ENCODE measurements at regions not wholly inside any gene's neighbourhood (a gene's known extent, or its start where the extent isn't known, plus 50 kb on each side); places are given as distances from the start of the nearest gene placed in this dataset.

DNA sequence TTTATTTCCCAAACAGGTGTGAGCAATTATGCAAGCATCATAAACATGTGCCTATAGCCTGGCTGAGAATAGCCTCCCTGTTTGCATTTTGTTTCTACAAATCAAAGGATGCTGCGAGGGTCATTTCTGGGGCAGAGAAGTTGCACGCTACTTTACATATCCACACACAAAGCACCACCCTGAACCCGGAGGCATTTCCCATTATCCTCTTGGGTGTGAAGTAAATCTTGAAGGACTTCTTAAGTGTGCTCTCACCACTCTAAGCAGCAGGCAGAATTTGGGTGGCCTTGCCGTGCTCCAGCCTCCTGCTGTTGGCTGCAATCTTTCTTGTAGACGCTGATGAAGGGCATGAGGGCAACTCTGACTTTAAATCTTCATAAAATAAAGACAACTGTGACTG is 124.0 kb upstream of the TLE4 start:
- Mint-ChIP-seq H3K4me1 (no peaks in the 10 kb centered on the region), H3K27ac (ENCODE audit: low read depth) (no peak overlapping the region), H3K36me3 (ENCODE audit: insufficient read depth) (no peaks in the 10 kb centered on the region), H3K4me3 (no peak overlapping the region), H3K9me3 (peaks cover 6% of the 10 kb centered on the region), H3K27me3 (peaks cover 9% of the 10 kb centered on the region)
- ATAC-seq (replicated peaks; ENCODE audit: extremely low read depth, poor library complexity, severe bottlenecking) (no peak), DNase-seq (ENCODE audit: low spot score in 2 of 2) (no peak)

DNA sequence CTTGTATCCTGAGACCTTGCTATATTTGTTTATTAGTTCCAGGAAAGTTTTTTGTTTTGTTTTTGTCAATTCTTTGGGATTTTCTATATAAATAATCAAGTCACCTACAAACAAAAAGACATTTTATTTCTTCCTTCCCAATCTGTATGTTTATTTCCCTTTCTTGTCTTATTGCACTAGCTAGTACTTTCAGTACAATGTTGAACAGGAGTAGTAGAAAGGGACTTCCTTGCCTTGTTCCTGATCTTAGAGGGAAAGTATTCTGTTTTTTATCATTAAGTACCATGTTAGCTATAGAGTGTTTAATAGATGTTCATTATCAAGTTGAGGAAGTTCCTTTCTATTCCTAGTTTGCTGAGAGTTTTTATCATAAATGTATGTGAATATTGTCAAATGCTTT is 119.5 kb upstream of the TLE4 start:
- Mint-ChIP-seq H3K27me3 (peaks cover 4% of the 10 kb centered on the region), H3K4me1 (no peaks in the 10 kb centered on the region), H3K36me3 (ENCODE audit: insufficient read depth) (no peaks in the 10 kb centered on the region), H3K27ac (ENCODE audit: low read depth) (no peak overlapping the region), H3K9me3 (peaks cover 6% of the 10 kb centered on the region), H3K4me3 (no peak overlapping the region)
- ATAC-seq (replicated peaks; ENCODE audit: extremely low read depth, poor library complexity, severe bottlenecking) (no peak), DNase-seq (ENCODE audit: low spot score in 2 of 2) (no peak)

DNA sequence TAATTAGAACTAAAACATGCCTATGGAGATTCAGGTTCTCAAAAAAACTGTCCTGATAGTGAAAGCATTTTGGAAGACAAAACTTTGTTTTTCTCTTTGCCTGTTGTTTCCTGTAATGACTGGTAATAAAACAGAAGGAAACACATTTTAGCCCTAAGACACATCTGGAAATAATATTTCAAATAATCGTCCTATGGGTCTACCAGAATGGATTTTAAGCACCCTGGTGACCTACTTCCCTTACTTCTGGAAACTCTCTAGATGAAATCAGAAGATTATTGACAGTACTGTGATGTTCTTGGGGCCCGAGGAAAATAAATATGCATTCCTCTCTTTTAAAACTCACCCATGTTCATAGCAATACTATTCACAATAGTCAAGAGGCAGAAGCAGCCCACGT is 110.1 kb upstream of the TLE4 start:
- DNase-seq (ENCODE audit: low spot score in 2 of 2) (no peak), ATAC-seq (replicated peaks; ENCODE audit: extremely low read depth, poor library complexity, severe bottlenecking) (no peak)
- Mint-ChIP-seq H3K9me3 (no peaks in the 10 kb centered on the region), H3K36me3 (ENCODE audit: insufficient read depth) (no peaks in the 10 kb centered on the region), H3K4me1 (no peaks in the 10 kb centered on the region), H3K27me3 (peaks cover 25% of the 10 kb centered on the region), H3K4me3 (no peak overlapping the region), H3K27ac (ENCODE audit: low read depth) (no peak overlapping the region)

DNA sequence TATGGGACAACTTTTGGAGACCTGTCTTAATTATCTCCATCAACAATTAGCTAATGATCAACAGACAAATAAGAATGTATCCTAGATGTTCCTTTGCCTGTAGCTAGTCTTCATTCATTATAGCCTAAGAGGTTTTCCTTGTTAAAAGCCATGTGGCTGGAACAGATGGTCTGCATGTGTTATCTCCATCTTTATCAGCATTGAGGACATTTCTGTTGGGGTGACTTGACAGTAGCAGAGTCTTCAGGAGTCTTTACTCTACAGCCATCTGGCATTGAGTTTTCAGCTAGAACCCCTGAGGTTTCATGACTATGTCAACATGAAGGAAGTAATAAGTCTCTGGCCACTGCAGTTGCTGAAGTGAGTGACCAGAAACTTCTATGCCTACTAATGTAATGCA is 106.6 kb upstream of the TLE4 start:
- no peak overlapping the region for H3K27ac Mint-ChIP-seq (ENCODE audit: low read depth)
- no peaks in the 10 kb centered on the region for H3K27me3 Mint-ChIP-seq
- H3K36me3 Mint-ChIP-seq (ENCODE audit: insufficient read depth), result no peaks in the 10 kb centered on the region
- ATAC-seq (replicated peaks; ENCODE audit: extremely low read depth, poor library complexity, severe bottlenecking), result no peak
- no peaks in the 10 kb centered on the region for H3K9me3 Mint-ChIP-seq
- H3K4me3 Mint-ChIP-seq, result no peak overlapping the region
- H3K4me1 Mint-ChIP-seq, result no peaks in the 10 kb centered on the region
- DNase-seq (ENCODE audit: low spot score in 2 of 2), result no peak

DNA sequence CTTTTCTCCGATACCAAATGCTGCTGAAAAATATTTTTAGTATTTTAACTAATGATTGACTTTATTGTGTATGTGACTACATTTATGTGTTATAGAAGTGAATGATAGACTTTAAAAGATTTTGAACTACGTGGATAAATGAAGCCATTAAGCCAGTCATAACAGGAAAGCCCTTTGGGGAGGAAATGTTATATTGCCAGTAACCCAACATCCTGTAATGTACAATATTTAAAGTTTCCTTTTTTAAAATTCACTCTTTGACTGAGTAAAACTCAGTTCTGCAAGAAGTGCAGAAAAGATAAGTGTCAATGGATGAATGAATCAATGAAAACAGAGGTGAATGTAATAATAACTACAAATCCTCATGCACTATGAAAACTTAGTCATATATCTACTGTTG is 102.6 kb upstream of the TLE4 start:
- DNase-seq (ENCODE audit: low spot score in 2 of 2), result no peak
- no peak overlapping the region for H3K27ac Mint-ChIP-seq (ENCODE audit: low read depth)
- no peaks in the 10 kb centered on the region for H3K9me3 Mint-ChIP-seq
- H3K36me3 Mint-ChIP-seq (ENCODE audit: insufficient read depth), result no peaks in the 10 kb centered on the region
- H3K4me3 Mint-ChIP-seq, result no peak overlapping the region
- no peaks in the 10 kb centered on the region for H3K27me3 Mint-ChIP-seq
- no peaks in the 10 kb centered on the region for H3K4me1 Mint-ChIP-seq
- ATAC-seq (replicated peaks; ENCODE audit: extremely low read depth, poor library complexity, severe bottlenecking), result no peak

DNA sequence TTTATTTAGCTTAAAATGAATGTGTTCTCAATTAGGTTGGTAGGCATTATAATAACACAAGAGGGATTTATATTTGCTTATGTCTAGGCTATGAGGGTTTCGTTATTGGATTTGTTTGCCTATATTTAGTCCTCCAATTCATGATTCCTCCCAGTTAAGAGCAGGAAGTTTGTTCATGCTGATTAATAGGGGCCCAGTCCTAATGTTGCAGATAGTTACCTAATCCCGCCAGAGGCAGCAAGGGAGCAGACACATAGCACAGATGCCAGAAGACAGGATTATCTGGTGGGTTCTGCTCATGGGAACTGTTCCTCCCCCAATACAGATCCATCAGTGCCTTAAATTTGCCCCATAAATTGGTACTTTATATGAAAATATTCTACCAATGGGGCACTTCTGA is 100.8 kb upstream of the TLE4 start:
- no peak for ATAC-seq (replicated peaks; ENCODE audit: extremely low read depth, poor library complexity, severe bottlenecking)
- Mint-ChIP-seq H3K27me3 (no peaks in the 10 kb centered on the region), H3K4me1 (no peaks in the 10 kb centered on the region), H3K36me3 (ENCODE audit: insufficient read depth) (no peaks in the 10 kb centered on the region), H3K9me3 (no peaks in the 10 kb centered on the region), H3K27ac (ENCODE audit: low read depth) (no peak overlapping the region), H3K4me3 (no peak overlapping the region)
- no peak for DNase-seq (ENCODE audit: low spot score in 2 of 2)

DNA sequence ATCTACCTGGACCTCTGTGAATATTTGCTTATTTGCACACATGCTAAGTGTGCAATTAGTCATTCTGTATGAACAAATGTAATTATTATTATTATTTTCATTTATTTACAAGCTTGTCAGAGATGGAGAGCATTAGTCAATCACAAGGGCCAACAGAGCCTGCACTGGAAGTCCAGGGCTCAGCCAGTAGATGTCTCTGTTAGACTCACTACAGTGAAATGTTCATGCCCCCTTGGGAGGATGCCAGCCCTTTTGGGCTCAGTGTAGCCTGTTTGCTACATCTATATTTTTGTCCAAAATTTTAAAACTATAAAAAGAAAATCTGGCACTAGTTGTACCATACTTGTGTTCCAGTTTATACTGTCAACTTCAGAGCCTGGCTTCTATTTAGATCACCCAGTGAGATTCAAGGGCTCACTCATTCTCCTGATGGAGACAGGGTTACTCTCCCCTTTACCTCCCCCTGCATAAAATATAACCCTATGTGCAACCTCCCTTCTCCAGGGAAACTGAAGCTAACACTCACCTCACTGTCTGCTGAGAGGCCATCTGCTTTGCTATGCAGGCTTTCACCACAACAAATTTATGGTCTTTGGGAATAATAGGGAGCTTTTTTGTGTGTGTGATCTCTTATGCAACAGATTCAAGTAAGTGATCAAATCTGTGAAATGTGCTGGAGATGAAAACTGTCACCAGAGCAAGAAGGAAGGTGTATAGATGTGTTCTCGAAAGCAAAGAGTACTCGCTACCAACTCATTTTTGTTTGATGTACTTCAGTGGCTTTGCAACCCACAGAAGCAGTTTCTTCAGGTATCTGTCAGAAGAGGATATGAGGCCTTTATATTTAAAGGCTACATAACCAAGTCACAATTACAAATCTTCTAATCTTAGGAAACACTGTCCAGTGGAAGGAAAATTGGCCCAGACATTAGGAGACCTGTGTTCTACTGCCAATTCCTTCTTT is 99.9 kb upstream of the TLE4 start:
- no peak for DNase-seq (ENCODE audit: low spot score in 2 of 2)
- Mint-ChIP-seq H3K4me1 (no peaks in the 10 kb centered on the region), H3K27me3 (no peaks in the 10 kb centered on the region), H3K4me3 (no peak overlapping the region), H3K27ac (ENCODE audit: low read depth) (no peak overlapping the region), H3K9me3 (no peaks in the 10 kb centered on the region), H3K36me3 (ENCODE audit: insufficient read depth) (no peaks in the 10 kb centered on the region)
- ATAC-seq (replicated peaks; ENCODE audit: extremely low read depth, poor library complexity, severe bottlenecking), result no peak

DNA sequence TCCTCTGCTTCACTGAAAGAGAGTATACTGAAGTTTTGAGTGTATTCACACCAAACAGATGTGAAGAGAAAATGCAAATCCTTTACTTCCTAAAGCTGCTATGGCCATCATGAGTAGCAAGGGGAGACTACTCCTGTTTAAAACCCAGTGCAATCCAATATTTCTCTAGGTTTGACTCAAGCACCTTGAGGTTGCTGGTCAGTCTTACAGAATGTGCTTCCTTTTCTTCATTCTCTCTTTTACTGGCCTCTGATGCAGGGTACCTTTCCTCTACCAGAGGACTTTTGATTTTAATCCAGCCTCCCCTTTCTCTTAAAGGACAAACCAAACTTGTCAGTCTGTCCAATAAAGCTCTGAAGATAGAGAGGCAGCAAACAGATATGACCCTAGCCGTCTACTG is 98.1 kb upstream of the TLE4 start:
- no peaks in the 10 kb centered on the region for H3K36me3 Mint-ChIP-seq (ENCODE audit: insufficient read depth)
- no peak overlapping the region for H3K27ac Mint-ChIP-seq (ENCODE audit: low read depth)
- H3K9me3 Mint-ChIP-seq, result no peaks in the 10 kb centered on the region
- ATAC-seq (replicated peaks; ENCODE audit: extremely low read depth, poor library complexity, severe bottlenecking), result no peak
- peaks cover 5% of the 10 kb centered on the region for H3K4me1 Mint-ChIP-seq
- no peak overlapping the region for H3K4me3 Mint-ChIP-seq
- no peak for DNase-seq (ENCODE audit: low spot score in 2 of 2)
- H3K27me3 Mint-ChIP-seq, result no peaks in the 10 kb centered on the region

DNA sequence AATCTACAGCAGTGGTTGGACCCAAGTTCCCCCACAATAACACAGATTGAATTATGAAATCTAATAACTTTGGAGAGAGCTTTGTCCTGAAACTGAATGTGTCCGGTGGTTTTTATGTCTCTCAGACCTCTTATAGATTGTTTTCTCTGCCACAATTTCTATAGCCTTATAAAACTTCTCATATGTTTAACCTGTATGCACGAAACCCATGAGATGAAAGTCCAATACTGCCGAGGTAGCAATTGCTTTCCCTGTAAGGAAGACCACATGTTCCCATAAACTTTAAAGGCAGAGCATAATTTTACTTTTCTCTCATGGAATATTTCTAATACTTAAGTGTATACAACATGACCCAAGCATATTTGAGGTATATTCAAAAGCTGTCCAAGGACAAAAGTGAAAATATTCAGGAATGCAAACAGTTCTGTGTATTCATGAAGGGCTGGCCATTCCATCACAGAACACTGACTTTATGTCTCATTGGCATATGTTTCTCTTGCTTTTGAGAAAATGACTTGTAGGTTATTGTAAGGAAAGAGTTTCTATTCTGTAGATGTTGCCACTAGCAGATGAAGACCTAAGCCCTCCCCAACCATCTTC is 94.4 kb upstream of the TLE4 start:
- Mint-ChIP-seq H3K4me3 (no peak overlapping the region), H3K27ac (ENCODE audit: low read depth) (no peak overlapping the region), H3K9me3 (no peaks in the 10 kb centered on the region), H3K36me3 (ENCODE audit: insufficient read depth) (no peaks in the 10 kb centered on the region), H3K4me1 (peaks cover 5% of the 10 kb centered on the region), H3K27me3 (no peaks in the 10 kb centered on the region)
- ATAC-seq (replicated peaks; ENCODE audit: extremely low read depth, poor library complexity, severe bottlenecking), result no peak
- no peak for DNase-seq (ENCODE audit: low spot score in 2 of 2)

DNA sequence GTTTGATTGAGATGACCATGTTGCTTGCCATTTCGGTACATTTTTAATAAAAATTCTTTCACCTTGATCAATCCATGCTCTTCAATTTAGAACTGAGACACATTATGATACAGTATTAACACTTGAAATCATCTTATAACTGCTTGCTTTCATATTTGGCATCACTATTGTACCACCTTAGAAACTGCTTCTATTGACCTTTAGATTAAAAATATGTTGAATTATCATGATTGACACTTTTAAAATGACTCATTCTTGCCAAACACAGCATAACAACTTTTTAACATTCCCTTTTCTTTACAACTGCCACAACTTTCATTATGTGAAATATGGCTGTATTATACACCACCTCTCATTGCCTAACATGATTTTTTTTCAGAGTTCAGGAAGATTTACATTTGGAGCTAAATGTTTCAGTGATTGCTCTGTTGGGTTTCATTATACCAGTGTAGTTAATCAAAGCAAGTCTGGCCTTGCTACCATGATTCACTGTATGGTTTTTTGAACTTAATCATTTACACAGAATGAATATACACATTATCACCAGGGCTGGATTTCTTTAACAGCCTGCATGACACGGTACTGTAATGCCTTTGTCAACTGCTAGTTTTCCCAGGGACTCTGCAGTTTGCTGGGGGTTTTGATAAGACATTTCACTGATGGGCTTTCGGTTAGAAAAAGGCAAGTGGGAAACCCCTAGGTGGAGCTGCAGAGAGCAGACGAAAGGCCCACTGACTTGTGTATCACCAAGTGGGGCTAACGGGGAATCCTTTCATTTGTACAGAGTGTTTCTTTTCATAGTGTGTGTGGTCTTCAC is 93.6 kb upstream of the TLE4 start:
- Mint-ChIP-seq H3K4me1 (peaks cover 5% of the 10 kb centered on the region), H3K9me3 (no peaks in the 10 kb centered on the region), H3K27me3 (no peaks in the 10 kb centered on the region), H3K4me3 (no peak overlapping the region), H3K27ac (ENCODE audit: low read depth) (no peak overlapping the region), H3K36me3 (ENCODE audit: insufficient read depth) (no peaks in the 10 kb centered on the region)
- DNase-seq (ENCODE audit: low spot score in 2 of 2) (no peak), ATAC-seq (replicated peaks; ENCODE audit: extremely low read depth, poor library complexity, severe bottlenecking) (no peak)

DNA sequence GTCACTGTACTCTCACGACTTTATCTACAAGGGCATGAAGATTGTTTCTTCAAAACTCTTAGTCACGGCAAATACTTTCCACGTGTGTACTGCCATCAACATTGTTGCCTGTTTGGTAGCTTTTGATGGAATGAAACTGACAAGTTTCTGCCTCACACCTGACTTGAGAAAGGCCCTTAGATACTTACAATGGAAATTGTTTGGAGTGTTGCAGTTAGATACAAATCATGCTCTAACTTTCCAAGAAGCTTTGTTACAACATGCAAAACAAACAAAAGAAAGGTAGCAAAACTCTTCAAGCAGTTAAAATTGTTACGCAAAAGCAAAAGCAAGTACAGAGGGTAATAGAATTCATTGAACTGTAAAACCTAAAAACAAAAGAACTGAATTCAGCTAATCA is 91.1 kb upstream of the TLE4 start:
- Mint-ChIP-seq H3K27me3 (no peaks in the 10 kb centered on the region), H3K4me1 (peaks cover 5% of the 10 kb centered on the region), H3K27ac (ENCODE audit: low read depth) (no peak overlapping the region), H3K36me3 (ENCODE audit: insufficient read depth) (no peaks in the 10 kb centered on the region), H3K9me3 (no peaks in the 10 kb centered on the region), H3K4me3 (no peak overlapping the region)
- no peak for DNase-seq (ENCODE audit: low spot score in 2 of 2)
- ATAC-seq (replicated peaks; ENCODE audit: extremely low read depth, poor library complexity, severe bottlenecking), result no peak

DNA sequence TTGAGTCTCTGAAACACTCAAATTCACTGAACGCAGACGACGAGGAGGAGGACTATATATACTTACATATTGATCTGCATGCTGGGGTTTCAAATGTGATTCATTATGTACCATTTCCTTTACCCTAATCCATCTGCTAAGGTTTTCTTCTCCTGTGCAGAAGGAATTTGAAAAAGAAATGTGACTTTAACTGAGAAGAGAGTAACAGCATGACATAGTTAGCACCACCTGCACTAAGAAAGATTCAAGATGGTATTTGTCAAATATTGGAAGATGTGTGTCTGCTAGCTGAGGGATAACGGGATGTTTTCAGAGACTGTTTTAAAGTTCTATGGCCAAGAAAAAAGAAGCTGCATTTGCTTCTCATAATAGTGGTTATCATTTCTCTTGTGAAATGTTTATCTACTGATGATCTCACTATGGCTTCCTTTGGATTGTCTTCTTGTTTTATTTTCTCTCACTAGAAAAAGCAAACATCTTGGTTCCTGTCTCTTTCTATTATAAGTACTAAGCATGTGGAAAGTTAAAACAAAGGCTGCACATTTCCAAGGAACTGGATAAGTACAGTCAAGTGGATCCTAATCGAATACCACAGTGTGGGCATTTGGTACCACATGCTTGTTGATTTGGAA is 89.8 kb upstream of the TLE4 start:
- Mint-ChIP-seq H3K9me3 (no peaks in the 10 kb centered on the region), H3K4me3 (no peak overlapping the region), H3K27ac (ENCODE audit: low read depth) (no peak overlapping the region), H3K4me1 (peaks cover 5% of the 10 kb centered on the region), H3K36me3 (ENCODE audit: insufficient read depth) (no peaks in the 10 kb centered on the region), H3K27me3 (no peaks in the 10 kb centered on the region)
- DNase-seq (ENCODE audit: low spot score in 2 of 2), result no peak
- no peak for ATAC-seq (replicated peaks; ENCODE audit: extremely low read depth, poor library complexity, severe bottlenecking)
